Hematopoietic multipotent progenitor cell treated with erythropoietin and hydrocortisone succinate and interleukin-3 and kit ligand, for 8 days (in vitro differentiated cells): ENCODE measurements at regions not wholly inside any gene's neighbourhood (a gene's known extent, or its start where the extent isn't known, plus 50 kb on each side); places are given as distances from the start of the nearest gene placed in this dataset.
"Not testable (repeated sequence)": the region's sequence is repeated elsewhere in the genome, so short reads cannot be mapped to it uniquely, and the experiment has no call there.

Experiments
- DNase-seq: peaks from one replicate; pipeline ENCODE4 v3.0.0-alpha.2; 2015

DNA sequence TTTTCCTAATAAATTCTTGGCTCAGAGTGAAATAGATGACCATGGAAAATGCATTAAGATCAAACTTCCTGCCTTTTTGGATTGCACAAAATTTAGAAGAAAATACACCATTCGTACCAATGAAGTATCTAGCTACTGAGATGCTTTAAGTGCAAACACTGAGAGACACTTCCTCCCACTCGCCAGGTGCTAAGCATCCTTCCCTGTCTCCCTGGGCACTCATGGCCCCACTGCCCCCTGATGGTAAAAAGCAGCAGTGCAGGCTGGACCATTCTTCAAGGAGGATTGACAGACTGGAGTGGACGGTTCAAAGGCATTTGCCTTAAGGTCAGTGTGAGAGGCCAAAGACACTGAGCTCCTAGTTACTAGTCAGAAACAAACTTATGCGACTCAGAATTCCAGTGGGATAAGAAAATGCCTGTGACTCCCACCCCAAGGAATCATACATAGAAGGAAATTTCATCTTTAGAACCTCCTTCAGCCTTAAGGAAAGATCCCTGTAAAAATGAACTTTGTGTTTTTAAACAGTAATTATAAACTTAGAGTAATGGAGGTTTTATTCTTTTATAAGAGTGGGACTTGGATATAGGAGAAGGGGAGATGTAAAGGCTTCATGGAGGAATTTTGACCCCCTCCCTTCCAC is 86.0 kb upstream of the SLC30A5 start:
- DNase-seq, result peak; percentile 60

DNA sequence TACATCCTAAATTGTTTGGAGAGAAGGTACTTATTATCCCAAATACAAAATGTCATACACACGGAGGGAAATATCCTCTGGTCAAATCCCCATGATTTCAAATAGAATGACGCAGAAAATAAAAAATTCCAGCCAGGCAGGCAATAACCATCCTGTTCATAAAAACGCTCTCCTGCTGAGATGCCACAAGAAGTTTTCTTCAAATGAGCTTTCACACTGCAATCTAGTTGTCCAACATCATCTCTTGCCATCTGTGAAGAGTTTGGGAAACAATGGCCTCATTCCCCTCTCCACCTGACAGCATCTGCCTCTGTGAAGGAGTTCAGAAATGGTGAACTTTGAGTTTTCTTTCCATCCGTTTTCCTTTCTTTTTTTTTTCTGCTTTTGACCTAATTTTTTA is 83.3 kb upstream of the SLC30A5 start:
- no peak for DNase-seq

DNA sequence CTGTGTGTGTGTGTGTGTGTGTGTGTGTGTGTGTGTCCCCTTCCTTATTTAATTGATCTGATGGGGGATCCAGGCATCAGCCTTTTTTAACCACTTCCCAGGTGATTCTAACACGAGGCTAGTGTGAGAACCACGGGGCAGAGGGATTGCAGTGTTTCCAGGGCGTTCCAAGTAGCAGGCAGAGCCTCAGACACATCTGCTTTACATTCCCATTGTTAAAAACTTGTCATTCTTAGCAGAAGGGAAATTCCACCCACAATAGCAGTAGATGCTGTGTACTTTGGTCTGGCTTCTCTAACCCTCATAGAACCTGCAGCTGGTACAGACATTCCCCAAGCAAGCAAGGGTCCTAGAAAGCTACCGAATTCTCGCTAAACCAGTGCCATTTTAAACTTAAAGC is 81.9 kb upstream of the SLC30A5 start:
- no peak for DNase-seq

DNA sequence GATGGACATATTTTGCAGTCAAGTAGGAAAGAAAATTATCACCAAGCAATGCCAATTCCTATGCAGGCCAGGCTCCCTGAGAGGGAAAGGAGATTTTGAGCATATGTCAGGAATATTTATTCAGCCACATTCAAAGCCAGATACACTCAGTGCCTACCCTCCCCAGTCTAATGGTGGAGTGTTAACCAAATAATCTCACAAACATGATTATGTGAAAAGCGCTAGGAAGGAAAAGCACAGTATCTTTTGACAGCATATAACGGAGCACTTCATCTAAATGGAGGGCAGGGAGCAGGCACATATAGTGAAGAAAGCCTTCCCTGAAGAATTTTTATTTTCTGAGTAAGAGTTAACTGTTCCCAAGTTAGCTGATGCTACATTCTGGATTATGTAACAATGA is 80.3 kb upstream of the SLC30A5 start:
- no peak for DNase-seq

DNA sequence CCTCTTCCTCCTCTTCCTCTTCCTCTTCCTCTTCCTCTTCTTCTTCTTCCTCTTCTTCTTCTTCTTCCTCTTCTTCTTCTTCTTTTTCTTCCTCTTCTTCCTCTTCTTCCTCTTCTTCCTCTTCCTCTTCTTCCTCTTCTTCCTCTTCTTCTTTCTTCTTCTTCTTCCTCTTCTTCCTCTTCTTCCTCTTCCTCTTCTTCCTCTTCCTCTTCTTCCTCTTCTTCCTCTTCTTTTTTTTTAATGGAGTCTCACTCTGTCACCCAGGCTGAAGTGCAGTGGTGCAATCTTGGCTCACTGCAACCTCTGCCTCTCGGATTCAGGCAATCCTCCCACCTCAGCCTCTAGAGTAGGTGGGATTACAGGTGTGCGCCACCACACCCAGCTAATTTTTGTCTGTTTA is 79.8 kb upstream of the SLC30A5 start:
- not testable (repeated sequence) for DNase-seq

DNA sequence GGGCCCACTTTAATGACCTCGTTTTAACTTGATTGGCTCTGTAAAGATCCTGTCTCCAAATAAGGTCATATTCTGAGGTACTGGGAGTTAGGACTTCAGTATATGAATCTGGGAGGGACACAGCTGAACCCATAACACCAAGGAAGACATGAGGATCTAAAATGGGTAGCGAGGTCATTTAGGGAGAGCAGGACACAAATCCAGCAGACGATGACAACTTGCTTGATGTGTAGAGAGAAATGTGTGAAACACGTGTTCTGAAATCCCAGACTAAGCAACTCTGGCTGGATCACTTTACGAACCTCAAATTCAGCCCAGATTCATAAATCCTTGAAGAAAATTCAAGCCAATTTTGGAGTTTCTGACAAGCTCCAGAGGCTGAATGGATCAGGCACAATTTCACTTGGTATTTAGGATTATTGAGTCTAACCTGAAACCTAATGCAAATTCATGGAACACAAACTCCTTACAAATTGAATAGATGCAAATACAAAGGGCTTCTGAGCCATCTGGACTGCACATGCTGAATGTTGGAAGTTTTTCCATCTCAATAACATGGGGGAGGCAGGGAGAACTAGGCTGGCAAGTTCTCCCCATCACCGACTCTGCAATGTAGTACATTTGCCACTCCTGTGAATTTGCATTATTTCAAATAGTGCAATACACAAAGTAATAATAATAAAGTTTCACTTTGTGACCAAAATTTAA is 74.0 kb upstream of the SLC30A5 start:
- DNase-seq, result no peak

DNA sequence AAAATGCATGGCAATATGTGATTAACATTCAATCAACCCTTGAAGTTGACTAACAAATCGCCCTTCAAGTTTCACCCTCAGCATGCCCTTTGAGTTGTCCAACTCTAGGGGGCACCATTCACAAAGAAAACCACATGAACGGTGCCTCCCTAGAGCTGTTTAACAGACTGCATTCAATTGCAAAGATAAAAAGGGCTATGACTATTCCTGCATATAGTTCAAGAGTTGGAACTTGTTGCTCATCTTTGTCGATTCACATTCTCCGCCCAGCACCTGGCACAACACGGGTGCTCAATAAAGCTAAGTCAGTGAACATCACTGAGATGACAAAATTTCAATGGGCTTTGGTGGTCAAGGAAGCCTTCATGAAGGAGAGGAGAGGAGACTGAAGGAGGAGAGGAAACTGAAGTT is 69.6 kb upstream of the SLC30A5 start:
- peak; percentile 82 for DNase-seq

DNA sequence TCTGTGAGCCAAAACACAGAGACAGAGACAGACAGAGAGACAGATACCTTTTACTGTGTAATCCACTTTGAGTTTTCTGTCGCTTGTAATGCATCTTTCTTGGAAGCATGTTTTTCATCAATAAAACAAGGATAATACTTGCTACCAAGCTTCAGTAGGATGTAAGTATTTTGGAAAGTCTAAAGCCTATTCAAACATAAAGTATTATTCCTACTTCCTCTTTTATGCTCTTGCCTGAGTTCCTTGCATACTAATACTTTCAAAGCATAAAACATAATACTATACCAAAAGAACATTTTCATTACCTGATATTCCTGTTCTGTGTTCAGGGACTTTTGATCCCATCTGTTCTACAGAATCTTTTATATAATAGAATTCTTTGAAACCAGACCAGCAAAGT is 64.5 kb upstream of the SLC30A5 start:
- no peak for DNase-seq

DNA sequence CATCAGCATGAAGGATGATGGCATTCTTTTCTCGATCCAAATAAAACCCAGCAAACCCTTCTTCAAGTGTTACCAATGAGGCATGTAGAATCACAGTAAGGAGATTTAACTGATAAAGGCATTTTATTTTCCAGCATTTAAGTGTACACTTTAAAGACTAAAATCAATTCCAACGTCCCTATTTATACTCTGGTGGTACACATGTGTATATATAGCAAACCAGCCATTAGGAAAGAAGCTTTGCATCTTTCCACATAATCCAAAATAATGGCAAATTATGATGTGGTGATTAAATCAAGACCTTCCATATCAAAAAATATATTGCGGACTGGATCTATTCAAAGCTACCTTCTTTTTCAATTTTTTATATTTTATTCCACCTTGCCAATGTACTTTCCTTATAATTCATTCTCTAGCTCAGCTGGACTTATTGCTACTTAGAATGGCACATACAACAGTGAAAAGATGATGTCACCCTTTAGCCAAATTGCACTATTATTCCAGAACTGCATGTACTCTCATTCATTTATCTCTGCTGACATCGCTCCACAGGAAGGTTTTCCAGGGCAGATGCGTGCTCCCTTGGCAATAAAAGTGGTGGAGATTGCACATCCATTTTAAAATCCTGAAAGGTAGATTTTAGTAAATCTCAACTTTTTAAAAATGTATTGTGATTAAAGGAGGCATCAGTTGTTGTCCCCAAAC is 63.3 kb upstream of the SLC30A5 start:
- no peak for DNase-seq

DNA sequence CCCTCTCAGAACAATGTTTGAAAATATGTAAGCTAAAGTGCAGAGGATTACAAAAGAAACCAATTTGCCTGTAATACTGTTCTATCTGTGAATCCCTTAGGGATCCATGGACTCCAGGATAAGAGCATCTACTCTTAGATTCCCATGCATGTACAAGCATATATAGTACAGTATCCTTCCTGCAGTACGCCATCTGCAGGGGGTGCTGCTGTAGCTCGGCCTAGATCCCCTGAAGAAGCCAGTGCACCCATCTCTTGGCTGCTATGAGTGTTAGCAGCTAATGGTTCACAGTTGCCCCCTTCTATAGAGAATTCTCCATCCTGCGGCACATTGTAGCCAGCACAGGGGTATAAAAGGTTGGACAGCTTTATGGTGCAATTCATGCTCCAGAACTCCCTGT is 61.8 kb upstream of the SLC30A5 start:
- peak; percentile 14 for DNase-seq

DNA sequence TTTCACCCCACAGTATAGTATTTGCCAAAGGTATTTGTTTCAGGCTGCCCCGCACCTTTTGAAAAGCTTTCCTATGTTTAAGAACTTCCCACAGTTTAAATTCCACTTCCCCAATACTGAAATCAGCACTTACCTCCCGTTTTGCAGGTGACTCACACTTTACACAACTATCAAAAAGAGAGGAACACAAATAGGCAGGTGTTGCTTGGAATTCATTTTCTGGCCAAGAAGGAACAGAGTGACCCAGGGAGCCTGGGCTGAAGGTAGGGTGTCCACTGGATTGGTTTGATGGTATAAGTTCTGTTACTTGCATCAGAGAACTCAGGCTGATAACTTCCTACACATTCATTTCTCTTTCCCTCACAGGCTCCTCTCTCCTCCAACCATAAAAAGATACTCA is 60.1 kb upstream of the SLC30A5 start:
- no peak for DNase-seq

DNA sequence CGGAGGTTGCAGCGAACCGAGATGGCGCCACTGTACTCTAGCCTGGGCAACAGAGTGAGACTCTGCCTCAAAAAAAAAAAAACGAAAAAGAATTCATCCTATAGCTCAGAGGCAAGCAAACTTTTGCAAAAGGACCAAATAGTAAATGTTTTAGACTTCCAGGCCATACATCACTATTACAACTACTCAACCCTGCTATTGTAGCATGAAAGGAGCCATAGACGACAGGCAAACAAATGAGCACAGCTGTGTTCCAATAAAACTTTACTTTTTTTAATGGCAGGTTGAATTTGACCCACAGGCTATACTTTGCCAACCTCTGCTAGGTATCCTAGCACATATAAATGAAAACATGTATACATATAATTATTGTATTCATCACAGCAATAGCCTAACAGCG is 58.9 kb upstream of the SLC30A5 start:
- DNase-seq, result no peak

DNA sequence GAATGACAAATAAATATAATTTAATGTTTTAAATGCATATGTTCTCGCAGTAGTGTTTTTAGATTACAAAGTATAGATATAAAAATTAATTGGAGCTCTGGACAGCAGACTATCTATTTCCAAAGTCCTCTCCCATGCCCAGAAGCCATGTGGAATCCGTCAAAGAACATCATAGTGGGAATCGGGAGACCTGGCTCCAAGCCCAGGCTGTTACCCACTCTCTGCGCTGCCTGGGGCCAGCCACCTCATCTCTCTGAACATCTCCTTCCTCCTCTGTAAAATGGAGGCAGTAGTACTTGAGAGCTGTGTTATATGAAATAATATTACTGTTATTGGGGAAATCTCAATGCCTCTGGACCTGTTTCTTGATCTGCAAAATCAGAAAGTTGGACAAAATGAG is 58.1 kb upstream of the SLC30A5 start:
- no peak for DNase-seq

DNA sequence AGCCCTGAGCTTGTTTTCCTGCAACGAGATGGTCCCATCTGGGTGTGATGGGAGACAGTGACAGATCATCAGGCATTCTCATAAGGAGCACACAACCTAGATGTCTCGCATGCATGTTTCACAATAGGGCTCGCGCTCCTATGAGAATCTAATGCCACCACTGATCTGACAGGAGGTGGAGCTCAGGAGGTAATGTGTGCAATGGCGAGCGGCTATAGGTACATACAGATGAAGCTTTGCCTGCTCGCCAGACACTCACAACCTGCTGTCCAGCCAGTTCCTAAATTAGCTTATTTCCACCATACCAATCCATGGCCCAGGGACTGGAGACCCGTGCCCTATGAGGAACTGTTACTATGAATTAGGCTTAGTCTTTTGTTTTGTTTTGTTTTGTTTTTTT is 55.3 kb upstream of the SLC30A5 start:
- no peak for DNase-seq

DNA sequence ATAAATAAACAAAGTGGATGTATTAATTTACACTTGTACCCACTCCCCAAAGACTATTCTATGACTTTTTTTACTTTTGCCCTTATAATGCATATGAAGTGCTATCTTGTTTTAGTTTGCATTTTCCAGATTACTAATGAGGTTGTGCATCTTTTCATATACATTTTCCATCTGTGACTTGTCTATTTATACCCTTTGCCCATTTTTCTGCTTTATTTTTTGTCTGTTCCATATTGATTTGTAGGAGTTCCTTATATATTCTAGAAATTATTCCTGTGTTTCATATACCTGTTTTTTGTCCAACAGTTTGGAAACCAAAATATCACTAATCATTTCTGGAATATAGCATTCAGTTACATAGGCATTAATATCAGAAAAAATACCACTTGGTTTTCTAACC is 54.0 kb upstream of the SLC30A5 start:
- no peak for DNase-seq

DNA sequence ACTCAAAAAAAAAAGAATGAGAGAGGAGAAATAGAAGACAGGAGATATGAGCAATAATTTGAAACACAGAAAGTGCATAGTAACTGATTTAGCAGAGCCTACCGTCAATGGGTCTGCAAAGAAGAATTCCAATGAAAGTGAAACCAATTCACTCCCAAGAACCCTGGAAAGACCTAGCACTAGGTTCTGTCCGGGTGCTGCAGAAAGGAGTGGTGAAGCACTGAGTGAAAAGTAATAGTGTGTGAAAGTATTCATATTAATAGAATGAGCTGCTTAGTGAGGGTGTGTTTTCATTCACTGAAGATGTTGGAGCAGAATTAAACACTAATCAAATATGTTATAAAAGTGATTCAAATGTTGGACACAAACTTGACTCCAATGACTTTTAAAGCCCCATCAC is 51.3 kb upstream of the SLC30A5 start:
- DNase-seq, result no peak

DNA sequence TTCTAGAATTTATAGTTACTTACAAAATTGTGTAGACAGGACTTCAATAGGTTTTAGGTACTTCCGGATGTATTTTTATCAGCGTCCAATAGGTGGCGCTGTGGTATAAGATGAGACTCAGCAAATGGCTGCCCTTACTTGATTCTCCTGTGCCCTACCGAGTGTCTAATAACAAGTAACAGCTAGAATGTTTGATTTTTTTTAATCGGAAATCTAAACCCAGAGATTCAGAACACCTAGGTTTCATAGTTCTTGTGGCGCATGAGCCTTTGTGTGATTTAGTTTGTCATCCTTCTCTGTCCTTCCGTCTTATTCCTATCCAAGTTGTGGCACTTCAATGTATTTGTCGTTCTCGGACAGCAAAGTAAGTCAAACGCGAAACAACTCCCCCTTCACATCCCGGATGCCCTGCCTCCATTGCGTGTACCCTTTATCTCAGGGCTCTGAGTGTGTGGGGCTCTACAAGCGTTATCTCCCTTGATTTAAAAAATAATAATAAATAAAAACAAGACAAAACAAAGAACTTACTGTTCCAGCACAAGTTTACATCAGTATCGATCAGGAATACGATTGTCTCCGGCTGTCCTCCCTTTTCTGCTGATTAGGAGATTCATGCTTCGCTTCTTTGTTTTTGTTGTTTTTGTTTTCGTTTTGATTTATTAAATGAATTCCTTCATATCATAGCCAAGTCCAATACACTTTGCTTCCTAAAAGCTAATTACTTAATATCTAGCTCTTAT is 50.7 kb upstream of the SLC30A5 start:
- peak; percentile 96 for DNase-seq

DNA sequence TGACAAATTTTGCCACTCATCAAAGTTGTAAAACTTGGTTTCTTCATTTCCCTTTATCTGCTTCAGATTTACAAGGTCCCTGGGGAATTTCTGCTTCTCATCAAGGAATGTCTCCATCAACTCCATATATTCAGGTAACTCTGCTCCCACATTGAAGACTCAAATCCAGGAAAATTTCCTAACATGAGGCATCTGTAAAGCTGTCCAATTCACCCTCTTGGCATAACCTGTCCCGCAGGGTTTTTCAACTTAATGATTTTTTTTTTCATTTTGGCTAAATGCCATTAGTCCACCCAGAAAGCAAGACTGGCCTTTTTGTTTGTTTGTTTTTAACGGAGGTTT is 50.2 kb upstream of the SLC30A5 start:
- no peak for DNase-seq
